AG08396 (cell line): ENCODE measurements at regions not wholly inside any gene's neighbourhood (a gene's known extent, or its start where the extent isn't known, plus 50 kb on each side); places are given as distances from the start of the nearest gene placed in this dataset.

ENCODE experiments used
- DNase-seq: peaks from one replicate; pipeline ENCODE4 v3.0.0; 2012; ENCODE audit warnings: low spot score, mixed read lengths

DNA sequence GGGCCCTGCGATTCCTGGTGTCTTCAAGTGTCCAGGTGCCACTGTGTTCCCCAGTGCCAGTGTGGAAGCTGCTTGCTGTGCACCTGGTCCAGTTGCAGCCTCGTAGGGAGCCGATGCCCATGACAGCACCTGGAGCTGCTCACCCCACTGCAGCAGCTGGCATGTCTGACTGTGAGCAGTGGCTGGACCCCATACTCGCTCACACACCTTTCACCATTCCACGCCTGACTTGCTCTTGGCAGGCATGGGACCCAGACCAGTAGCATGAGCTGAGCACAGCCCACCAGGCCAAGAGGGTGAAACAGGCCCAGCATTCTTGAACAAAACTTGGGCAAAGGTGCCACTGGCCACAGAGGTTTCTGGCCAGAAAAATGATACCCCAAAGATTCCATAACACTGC is 124.5 kb upstream of the THY1 start:
- no peak for DNase-seq

- DNase-seq = no peak
Observed at GRCh38 chr11:119545978-119546915, 123.3 kb upstream of the THY1 start.

DNA sequence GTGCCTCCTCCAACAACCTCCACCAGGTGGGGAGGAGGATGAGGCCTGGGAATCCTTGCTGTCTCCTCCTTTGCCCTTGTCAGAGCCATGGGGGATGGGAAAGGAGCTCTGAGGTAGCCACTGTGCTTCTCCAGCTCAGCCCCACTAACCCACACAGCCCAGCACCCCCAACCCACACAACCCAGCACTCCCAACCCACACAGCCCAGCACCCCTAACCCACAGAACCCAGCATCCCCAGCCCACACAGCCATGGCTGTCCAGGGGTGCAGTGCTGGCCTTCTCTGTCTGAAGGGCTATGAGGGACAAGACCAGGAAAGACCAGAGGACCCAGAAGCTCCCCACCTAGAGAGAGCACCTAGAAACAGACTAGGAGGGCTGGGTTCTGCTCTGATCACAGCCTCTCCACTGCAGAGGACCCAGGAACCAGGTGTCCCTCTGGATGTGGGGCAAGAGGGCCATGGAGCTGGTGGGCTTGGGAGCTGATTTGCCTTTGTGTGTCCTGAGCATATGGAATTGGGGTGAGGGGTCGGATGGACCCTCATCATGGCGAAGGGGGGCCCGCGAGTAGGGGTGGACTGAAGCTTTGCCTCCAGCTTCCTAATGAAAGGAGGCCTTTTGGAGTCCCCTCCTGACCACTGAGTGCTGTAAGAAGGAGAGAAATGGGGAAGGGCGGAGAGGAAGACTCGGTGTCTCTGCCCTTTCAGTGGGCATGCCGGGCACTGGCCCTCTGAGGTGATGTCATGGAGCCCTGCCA is 117.6 kb upstream of the THY1 start:
- DNase-seq = no peak

DNA sequence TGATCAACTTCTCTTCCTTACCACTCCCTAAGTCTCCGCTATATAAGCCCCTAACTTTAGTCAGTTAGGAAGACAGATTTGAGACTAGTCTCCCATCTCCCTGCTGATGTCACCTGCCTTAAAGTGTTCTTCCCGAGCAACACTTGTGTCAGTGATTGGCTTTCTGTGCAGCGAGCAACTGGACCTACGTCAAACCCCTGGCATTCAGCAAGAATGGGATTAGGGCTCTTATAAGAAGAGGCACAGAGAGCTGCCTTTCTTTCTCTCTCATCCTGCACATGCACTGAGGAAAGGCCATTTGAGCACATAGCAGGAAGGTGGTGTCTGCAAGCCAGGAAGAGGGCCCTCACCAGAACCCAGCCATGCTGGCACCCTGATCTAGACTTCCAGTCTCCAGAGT is 116.6 kb upstream of the THY1 start:
- no peak for DNase-seq

DNA sequence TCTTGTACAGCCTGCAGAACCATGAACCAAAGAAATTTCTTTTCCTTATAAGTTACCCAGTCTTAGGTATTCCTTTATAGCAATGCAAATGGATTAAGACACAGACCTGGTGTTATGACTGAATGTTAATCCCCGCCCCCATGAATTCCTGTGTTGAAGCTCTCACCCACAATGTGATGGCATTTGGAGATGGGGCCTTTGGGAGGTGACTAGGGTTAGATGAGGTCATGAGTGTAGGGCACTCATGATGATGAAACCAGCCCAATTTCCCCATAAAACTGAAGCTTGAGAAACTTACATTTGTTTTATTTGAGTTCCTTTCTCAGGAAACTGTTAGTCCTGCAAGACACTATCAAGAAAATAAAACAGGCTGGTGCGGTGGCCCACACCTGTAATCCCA is 115.8 kb upstream of the THY1 start:
- DNase-seq = no peak

- no peak for DNase-seq
Observed at GRCh38 chr11:119537306-119538253, 114.6 kb upstream of the THY1 start.

- DNase-seq = no peak
Observed at GRCh38 chr11:119536801-119537200, 113.8 kb upstream of the THY1 start.

DNA sequence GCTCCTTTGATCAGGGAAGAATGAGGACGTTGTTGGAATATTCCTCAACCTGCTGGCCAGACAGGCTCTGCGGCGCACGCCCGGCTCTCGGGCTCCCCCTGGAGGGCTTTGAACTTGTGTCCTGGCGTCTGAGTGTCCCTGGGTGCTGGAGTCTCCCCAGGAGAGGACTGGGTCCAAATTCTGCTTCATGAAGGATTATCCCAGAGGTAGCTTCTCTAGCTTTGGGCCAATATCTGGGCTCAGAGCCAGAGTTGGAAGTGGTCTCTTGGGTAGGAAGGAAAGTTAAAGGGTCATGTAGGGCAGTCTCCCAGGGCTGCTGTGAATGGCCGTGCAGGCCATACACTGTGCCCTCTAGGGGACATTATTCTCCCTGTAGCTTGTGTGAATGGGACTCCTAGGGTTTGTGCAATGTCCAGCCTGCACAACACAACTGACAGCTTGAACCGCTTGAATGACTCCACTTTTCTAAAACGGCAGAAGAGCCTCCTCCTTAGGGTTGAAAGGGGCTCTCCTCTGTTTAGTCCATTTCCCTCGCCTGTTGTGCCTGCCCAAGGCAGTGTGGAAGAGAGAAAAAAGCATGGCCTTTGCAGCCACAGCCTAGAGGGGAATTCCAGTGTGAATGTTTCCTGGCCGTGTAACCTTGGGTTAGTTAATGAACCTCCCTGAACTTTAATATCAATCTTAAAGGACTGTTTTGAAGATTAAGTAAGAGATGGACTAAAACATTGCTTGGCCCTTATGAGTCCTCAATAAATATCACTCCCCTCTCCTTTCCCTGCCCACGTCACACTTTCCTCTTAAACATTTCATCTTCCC is 111.2 kb upstream of the THY1 start:
- DNase-seq = peak; percentile 79

DNA sequence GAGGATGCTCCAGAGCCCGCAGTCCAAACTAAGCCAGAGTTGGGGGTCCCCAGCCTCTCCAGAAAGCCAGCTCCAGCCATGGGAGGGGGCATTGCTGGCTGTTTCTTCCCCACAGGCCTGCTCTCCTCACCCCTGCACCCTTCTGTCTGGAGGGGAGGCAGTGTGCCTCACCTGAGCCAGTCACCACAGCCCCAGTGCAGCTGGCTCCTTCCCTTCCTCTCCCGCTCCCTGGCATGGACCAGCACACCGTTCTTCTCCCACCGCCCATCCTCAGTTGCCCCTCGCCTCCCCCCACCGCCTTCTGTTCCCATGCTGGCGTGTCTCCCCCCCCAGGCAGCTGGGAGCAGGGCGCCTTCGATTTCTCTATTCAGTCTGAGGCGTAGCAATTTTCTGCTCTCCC is 110.5 kb upstream of the THY1 start:
- DNase-seq = no peak

GRCh38 chr11:119532551-119532950 is 109.6 kb upstream of the THY1 start:
- no peak for DNase-seq

DNA sequence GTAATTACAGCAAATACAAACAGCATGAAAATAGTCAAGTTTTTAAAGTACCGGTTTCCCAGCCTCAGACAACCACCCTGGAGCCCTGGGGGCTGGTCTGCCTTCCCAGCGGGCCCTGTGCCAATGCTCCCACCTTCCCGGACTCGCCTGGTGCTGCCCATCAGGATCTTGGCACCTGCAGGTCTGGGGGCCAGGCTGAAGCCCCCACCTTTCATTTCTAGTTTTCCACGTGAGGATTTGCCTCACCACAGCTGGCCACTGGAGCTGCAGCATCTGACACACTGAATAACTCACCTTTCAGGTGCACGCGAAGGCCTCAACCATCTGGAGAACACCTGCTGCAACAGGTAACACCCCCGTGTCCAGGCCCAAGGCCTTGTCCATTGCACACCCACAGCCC is 108.7 kb upstream of the THY1 start:
- DNase-seq = no peak

DNA sequence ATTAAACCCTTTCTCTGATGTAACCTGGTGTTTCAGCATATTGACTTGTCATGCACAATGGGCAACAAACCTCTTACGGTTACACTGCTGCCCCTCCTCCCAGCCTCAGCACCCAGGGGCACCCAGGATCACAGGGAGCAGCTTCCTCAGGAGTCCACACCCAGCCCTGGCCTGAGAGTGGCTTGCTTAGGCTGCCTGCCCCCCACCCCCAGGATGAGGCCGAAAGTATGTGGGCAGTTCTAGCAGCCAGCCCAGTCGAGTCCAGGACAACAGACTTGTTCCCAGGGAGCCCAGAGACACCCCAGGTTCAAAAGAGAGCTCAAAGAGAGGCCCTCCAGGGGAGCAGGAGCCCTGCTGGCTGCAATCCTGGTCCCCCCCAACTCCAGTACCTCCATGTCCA is 108.1 kb upstream of the THY1 start:
- DNase-seq = no peak

GRCh38 chr11:119530509-119530908 is 107.5 kb upstream of the THY1 start:
- no peak for DNase-seq

DNA sequence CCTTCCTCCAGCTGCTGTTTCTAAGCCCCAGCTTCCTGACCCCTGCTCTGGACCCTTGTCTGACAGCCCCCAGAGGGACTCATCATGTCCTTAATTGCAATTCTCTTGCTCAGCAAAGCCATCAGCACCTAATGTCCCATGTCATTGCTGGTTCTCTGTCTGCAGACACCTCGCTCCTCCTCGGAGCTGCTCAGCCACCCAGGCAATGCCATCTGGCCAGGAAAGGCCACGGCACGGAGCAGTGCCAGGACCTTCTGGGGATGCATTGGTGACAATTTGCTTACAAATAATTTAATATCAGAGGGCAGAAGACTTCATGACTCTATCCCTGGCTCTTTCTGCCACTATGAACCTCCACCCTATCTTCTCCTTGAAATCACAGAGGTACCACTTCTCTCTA is 107.0 kb upstream of the THY1 start:
- no peak for DNase-seq

GRCh38 chr11:119529063-119529845 is 106.3 kb upstream of the THY1 start:
- DNase-seq = no peak

DNA sequence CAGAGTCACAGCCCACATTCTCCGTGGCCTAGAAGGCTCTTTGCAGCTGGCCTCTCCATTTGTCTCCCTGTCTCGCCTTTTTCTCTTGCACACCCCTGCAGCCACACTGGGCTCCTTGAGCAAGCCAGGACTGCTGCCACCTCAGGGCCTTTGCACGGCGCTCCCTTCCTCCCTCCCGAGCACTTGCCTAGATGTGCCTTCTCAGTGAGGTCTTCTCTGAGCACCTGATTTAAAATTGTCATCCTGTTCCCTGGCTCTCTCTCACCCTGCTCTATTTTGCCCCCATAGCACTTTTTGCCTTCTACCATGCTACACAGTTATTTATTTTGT is 102.9 kb upstream of the THY1 start:
- DNase-seq = no peak

- no peak for DNase-seq
Observed at GRCh38 chr11:119525180-119525866, 102.4 kb upstream of the THY1 start.

DNA sequence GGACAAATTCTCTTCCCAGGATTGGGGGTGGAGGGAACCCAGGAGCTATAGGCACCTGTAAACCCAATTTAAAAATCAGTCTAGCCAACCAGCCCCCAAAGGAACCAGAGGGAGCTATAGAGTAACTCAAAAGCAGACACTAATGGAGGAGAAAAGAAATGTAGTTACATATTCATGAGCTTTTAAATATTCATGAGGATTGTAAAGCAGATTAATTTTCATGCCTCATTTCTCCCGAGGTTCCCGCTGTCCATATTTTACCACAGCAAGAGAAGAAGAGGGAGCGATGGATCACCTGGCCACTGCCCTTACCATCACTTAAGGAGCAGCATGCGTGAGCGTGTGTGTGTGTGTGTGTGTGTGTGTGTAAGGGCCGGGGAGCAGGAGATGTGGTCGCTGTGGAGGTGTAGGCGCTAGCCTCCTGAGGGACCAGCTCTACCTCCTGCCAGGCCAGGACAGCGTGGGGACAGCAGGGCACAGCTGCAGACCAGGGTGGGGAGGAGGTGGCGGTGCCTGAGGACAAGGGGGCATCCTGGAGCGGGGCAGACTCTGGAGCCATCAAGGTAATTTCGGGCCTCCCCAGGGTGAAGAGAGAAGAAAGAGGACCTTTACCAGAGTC is 100.7 kb upstream of the THY1 start:
- no peak for DNase-seq

- DNase-seq = no peak
Observed at GRCh38 chr11:119522609-119523008, 99.6 kb upstream of the THY1 start.

DNA sequence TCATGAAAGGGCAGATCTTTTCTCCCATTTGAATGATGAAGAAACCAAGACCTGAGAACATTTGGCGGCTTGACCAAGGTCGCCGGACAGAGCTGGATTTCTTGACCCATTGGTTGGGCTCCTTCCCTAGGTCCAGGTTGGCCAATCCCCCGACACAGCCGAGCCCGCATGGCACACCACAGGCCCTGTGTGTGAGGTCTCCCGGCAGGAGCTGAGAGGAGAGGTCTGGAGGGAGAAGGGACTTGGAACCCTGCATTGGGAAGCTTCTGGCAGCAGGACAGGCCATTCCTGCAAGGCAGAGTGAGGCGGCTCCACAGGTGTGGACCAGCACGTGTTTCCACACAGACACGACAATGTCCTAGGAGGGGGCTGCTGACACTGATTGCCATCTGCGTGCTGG is 98.6 kb upstream of the THY1 start:
- DNase-seq = no peak
